K562 (cell line): ENCODE measurements at regions not wholly inside any gene's neighbourhood (a gene's known extent, or its start where the extent isn't known, plus 50 kb on each side); places are given as distances from the start of the nearest gene placed in this dataset.
A peak's percentile ranks its signal among the peaks of the same experiment; 100 is the strongest.

Source experiments
- AFF4 ChIP-seq: sonication (generic); formaldehyde crosslinking; IDR thresholded peaks from 2 replicates; pipeline ENCODE4 v1.8.0; 2023; ENCODE audit warnings: mild to moderate bottlenecking, missing genetic modification reagents
- C11orf30 ChIP-seq: fragments of 450-650 bp; IDR thresholded peaks from 2 replicates; pipeline ENCODE4 v1.6.1; 2016; ENCODE audit warnings: low read depth, mild to moderate bottlenecking
- CBFA2T2 ChIP-seq: fragments of 450-650 bp; conservative IDR thresholded peaks from 2 replicates; pipeline ENCODE4 v1.6.1; 2017; ENCODE audit warnings: mild to moderate bottlenecking
- CCAR2 ChIP-seq: fragments of 200-400 bp; formaldehyde crosslinking; IDR thresholded peaks from 2 replicates; pipeline ENCODE4 v1.6.1; 2017; ENCODE audit warnings: mild to moderate bottlenecking, low read depth, low read length
- EHMT2 ChIP-seq: fragments of 450-650 bp; IDR thresholded peaks from 2 replicates; pipeline ENCODE4 v1.6.1; 2018; ENCODE audit warnings: antibody characterized with exemption
- FOXK1 ChIP-seq: sonication (generic); formaldehyde crosslinking; IDR thresholded peaks from 2 replicates; pipeline ENCODE4 v1.8.0; 2022; ENCODE audit warnings: missing genetic modification reagents, mild to moderate bottlenecking, borderline replicate concordance
- ID3 ChIP-seq, 2 experiments: fragments of 250-450 bp in 1 of 2; fragments of 450-650 bp in 1 of 2; sonication (Bioruptor Pico) in 1 of 2; IDR thresholded peaks; 2 replicates each; pipeline versions ENCODE4 v1.6.1 to v1.8.0; 2016 to 2021; ENCODE audit warnings: mild to moderate bottlenecking in 2 of 2, moderate library complexity in 2 of 2, missing compliant biosample characterization in 1 of 2, missing genetic modification characterization in 1 of 2
- MEIS2 ChIP-seq: fragments of 450-650 bp; IDR thresholded peaks from 2 replicates; pipeline ENCODE4 v1.6.1; 2014; ENCODE audit warnings: mild to moderate bottlenecking; ENCODE audit not compliant: partially characterized antibody
- NRF1 ChIP-seq, 2 experiments: fragments of 450-650 bp; IDR thresholded peaks in 1 of 2; conservative IDR thresholded peaks in 1 of 2; 2 replicates each; pipeline ENCODE4 v1.6.1; 2014; ENCODE audit warnings: mild to moderate bottlenecking in 2 of 2
- SP1 ChIP-seq: sonication (generic); formaldehyde crosslinking; IDR thresholded peaks from 2 replicates; pipeline ENCODE4 v1.8.1; 2022; ENCODE audit warnings: mild to moderate bottlenecking, missing genetic modification reagents
- SRSF1 ChIP-seq: fragments of 200-400 bp; formaldehyde crosslinking; IDR thresholded peaks from 2 replicates; pipeline ENCODE4 v1.6.1; 2017; ENCODE audit warnings: mild to moderate bottlenecking, low read depth, low read length, moderate library complexity
- THRA ChIP-seq: fragments of 450-650 bp; IDR thresholded peaks from 2 replicates; pipeline ENCODE4 v1.6.1; 2017; ENCODE audit warnings: mild to moderate bottlenecking, moderate library complexity
- ZNF274 ChIP-seq: IDR thresholded peaks from 2 replicates; pipeline ENCODE4 v1.6.1; 2011; ENCODE audit warnings: low read depth, mild to moderate bottlenecking, low read length, moderate library complexity, borderline replicate concordance
- ZNF449 ChIP-seq: fragments of 250-450 bp; sonication (Bioruptor Pico); IDR thresholded peaks from 2 replicates; pipeline ENCODE4 v1.8.0; 2022; ENCODE audit warnings: moderate library complexity, mild to moderate bottlenecking, inconsistent platforms
- ZNF518B ChIP-seq: fragments of 250-450 bp; sonication (Bioruptor Pico); IDR thresholded peaks from 2 replicates; pipeline ENCODE4 v1.5.0; 2021; ENCODE audit warnings: mild to moderate bottlenecking, moderate library complexity
- ZNF76 ChIP-seq: fragments of 250-450 bp; sonication (Bioruptor Pico); IDR thresholded peaks from 2 replicates; pipeline ENCODE4 v1.4.0; 2020; ENCODE audit warnings: mild to moderate bottlenecking, moderate library complexity, borderline replicate concordance

GRCh38 chr16:85402910-85403692, 210.0 kb upstream of the GSE1 start (continued):
- no peak for TF ChIP-seq THRA
- no peak for TF ChIP-seq CCAR2
- TF ChIP-seq ZNF274, result no peak
- TF ChIP-seq CBFA2T2, result peak; percentile 87
- no peak for TF ChIP-seq ZNF518B (CRISPR knock-in tag)
- TF ChIP-seq ID3 (CRISPR knock-in tag; IDR thresholded peaks at IDR 0.05), result no peak
- TF ChIP-seq ID3 (tag; IDR thresholded peaks at IDR 0.05), result peak; percentile 96
- no peak for TF ChIP-seq EHMT2
- TF ChIP-seq C11orf30, result no peak
- no peak for TF ChIP-seq MEIS2
- TF ChIP-seq NRF1 (conservative IDR thresholded peaks at IDR 0.05 in 1 of 2, IDR thresholded peaks at IDR 0.05 in 1 of 2), result peak; percentile 20 to 35; a peak in 2 of 4 replicates
- TF ChIP-seq FOXK1 (CRISPR knock-in tag), result no peak
- TF ChIP-seq ZNF449, result peak; percentile 74; the same call in 1 of the 2 replicates
- no peak for TF ChIP-seq AFF4
- 0 out of 2 replicates have a peak, but pooled peaks have one; percentile 75 for TF ChIP-seq ZNF76
- no peak for TF ChIP-seq SRSF1
- TF ChIP-seq SP1, result no peak; the same call in 1 of the 2 replicates
